GM21447 (cell line): ENCODE measurements at regions not wholly inside any gene's neighbourhood (a gene's known extent, or its start where the extent isn't known, plus 50 kb on each side); places are given as distances from the start of the nearest gene placed in this dataset.

ENCODE experiments used
- ATAC-seq: cut with Tn5 transposase; IDR thresholded peaks from one replicate; pipeline ENCODE4 v1.9.1; 2021; ENCODE audit not compliant: unreplicated experiment

DNA sequence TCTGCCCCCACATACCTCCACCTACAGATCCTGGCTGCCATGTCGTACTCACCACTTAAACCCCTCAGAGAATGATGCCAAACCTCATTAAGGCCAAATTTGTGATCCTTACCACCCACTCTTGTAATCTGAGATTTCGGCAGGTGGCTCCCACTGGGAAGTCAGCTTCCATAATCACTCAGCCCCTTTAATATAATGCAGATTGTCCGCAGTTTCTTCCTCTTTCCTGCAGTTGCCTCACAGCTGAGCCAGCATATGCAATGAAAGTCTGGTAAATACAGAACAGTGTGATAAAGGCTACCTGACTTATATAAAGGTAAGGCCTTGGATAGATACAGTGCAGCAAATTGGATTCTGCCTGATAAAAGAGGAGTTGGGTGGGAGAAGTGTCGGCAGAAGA is 515.2 kb upstream of the TENM4 start:
- no peak for ATAC-seq

DNA sequence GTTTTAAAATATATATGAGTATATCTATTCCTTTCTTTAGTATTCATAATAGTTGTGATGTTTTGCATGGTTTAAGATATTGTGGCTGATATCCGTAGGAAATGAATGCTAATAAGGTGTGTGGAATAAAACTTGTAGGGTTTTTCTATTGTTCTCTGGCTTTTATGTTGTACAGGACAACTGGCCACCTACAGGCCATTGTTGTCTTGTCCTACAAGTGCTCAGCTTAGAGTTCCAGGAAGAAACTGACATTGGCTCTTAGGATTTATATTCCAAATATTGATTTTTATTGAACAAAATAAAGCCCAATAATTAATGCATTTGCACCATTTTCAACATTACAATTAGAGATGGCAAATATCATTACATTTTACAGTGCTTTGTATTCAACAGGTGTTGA is 512.8 kb upstream of the TENM4 start:
- no peak for ATAC-seq

DNA sequence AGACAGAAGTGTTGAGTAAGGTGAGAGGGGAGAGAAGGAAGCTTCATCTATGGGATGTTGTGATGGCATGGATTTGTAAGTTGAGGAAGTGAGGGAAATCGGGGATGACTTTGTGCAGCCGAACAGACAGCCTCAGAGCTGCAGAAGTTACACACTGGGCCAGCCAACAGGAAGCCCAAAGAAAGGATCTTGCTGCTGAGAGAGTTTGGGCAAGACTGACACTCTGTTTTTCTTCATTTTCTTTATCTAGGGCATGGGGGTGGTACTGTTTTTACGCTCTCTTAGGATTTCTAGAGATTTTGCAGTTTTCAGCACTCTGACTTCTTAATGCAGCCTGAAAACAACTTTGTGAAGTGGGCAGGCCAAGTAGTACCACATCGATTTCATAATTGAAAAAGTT is 509.9 kb upstream of the TENM4 start:
- no peak for ATAC-seq

DNA sequence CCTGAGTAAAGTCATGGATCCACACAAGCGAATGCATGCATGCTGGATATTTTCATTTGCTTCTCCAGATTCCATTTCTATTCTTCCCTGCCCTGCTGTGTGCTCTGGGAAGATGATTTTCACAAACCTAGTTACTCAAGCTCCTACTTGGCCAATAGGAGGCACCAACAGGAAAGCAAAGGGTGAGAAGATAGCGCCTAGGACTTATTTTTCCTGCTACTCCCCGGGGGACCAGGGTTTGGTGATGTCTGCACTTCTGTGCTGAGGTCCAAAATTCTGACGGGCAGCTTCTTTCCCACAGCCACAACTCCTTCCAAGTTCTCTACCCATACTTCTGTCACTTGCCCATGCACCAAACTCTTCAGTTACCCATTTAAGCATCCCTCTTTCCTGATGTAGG is 509.3 kb upstream of the TENM4 start:
- ATAC-seq, result no peak

DNA sequence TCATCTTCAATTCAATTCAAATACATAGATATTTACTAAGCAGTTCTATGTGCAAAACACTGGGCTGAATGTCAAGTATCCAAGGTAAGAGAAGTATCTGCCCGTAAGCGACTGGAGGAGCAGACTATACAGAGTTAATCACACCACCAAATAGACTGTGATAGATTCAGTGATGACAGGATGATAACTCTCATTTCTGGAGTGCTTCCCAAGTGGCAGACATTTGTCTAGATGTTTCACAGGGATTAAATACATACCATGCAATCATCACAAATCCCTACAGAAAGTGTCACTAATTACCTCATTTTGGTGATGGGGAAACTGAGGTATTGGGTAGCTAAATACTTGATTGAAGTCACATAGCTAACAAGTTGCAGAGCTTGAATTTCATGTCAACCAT is 508.7 kb upstream of the TENM4 start:
- ATAC-seq, result no peak

DNA sequence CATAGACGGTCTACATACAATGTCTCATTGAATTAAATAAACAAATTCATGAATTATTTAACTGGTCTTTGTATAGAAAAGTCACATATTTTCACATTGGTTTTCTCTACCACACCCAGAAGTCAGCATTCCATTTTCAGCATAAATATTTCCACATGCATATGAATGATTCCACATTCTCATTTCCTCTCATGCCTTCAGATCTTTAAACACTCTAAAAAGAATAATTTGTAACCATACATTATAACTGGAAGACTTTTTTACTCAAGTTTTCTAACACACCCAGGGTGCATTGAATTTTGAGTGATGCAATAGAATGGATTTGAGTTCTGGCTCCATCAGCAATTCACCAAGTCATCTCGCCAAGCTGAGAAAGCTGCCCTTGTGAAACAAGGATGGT is 501.8 kb upstream of the TENM4 start:
- ATAC-seq, result no peak

DNA sequence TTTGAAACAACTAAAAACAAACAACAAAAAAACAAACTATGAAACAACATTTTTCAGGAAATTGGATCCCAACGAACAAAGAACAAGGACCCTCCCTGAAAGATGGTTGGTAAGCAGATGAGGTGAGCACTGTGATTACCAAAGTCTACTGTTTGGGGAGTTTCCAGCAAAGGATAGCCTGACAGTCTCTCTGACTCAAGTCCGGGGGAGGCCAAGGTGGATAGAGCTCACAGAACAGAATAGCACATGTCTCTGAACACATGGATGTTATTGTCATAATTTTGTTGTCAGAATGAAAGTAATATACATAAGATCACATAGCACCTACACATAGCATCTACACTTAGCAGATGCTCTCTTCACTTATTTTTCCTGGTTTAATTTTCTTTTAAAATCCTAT is 501.3 kb upstream of the TENM4 start:
- no peak for ATAC-seq

DNA sequence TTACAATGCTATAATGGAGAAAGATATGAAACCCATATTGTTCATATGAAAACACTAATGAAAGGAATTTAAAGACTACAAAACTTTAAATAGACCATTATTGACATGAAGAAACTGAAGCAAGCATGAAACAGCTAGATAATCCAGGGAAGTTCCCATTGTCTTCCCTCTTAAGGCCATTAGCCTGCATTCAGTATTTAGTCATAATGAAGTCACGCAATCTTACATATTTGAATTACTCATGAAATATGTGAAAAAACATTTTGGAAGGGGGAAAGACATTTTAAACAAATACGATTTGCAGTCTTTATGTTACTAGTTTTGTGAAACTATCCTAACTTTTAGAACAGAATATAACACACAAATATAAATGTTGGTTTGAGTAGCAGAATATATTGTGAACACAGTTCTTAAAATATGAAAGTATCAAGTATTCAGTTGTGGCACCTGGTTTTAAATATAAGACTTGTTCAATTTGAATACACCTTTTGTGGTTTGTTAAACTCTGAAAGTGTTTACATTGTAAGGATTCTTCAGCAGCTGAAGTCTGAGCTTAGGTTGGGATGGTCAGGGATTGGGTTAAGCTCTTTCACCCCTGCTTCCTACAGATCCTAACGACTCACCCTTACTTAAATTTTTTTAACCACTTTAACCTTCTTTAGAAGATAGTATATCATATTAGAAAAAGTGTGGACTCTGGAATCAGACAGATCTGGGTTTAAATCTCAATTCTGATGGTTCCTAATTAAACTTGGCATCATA is 500.3 kb upstream of the TENM4 start:
- no peak for ATAC-seq

DNA sequence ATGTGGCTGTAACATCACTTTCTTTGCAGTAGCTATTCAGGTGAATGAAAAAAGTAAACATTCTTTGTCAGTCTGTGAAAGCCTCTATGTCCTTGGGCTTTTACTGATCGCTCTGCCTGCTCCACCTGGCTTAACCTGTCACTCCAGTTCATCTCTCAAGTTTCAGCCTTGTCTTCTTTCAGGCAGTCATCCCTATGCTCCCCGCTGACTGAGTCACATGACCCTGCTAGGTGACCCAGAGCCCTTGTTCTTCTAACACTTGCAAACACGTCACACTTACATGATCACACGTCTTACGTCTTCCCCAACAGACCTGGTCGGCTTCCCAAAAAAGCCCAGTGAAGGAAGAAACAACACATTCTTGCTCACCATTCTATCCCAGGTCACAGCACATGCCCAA is 499.3 kb upstream of the TENM4 start:
- no peak for ATAC-seq

DNA sequence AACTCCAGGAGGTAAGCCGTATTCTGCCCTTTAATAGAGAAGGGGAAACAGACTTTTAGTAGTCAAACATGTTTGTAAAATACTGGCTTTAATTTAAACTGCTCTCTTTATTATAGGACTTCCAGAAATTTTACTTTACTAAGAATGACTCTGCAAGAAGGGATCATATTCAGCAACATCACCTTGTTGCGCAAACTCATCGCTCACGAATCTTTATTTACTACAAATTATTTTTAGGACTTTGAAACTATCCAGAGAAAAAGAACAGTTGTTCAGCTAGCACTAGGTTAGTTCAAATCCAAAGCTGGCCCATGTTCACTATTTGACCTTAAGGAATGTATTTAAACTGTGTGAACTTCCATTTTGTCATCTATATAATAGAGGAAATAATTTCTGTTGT is 498.3 kb upstream of the TENM4 start:
- ATAC-seq, result no peak

DNA sequence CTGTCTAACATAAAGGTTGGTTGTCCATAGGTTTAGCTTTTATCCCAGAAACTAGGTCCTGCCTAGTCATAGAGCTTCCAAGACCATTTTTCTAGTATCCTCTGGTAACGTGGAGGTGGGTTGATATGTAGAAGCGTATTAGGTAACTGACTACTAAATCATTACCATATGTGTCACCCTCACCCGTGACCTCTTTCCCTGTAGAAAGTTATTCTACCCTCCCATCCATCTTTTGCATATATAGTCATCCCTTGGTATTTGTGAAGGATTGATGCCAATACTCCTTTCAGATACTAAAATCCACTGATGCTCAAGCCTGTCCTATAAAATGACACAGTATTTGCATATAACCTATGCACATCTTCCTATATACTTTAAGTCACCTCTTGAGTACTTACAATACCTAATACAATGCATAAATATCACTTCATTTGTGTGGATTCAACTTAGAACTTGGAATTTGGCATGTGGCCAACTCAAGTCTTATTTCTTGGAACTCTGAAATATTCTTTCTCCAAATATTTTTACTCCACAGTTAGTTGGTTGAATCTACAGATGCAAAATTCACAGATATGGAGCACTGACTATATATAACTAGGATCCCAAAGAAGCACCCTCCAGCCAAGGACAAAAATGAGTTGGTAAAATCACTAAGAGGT is 497.0 kb upstream of the TENM4 start:
- ATAC-seq, result no peak

DNA sequence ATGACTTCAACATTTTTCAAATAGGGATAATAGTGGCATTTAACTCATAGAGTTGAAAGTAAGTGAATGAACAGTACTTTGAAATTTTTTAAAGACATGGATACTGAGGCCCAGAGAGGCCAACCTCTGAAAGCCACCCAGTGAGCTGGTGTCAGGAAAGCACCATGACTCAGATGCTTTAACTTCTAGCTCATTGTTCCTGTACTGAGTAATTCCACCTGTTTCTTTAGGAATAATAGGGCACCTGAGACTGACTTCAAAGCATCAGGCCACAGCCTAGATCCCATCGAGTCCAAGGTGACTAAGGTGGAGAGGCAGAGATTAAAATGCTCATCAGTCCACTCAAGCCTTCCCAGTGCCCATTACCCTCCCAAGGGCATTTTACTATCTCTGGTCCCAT is 491.8 kb upstream of the TENM4 start:
- ATAC-seq, result no peak

DNA sequence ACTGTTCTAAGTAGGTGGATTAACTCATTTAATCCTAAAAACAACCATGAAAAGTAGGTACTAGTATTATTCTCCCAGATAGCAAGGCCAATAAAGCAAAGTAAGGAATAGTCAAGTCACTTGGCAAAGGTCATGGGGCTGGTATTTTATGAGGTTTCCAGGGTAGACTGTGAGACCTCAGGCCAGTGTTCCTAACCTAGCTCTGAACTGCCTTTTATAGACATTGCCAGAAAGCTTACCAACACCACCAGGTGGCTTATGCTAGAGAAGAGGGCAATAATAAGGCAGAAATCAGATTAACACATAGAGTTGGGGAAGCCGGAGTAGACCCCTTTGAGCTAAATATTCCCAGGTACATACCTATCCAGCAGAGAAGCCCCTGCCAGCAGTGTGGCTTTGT is 490.9 kb upstream of the TENM4 start:
- ATAC-seq, result no peak

DNA sequence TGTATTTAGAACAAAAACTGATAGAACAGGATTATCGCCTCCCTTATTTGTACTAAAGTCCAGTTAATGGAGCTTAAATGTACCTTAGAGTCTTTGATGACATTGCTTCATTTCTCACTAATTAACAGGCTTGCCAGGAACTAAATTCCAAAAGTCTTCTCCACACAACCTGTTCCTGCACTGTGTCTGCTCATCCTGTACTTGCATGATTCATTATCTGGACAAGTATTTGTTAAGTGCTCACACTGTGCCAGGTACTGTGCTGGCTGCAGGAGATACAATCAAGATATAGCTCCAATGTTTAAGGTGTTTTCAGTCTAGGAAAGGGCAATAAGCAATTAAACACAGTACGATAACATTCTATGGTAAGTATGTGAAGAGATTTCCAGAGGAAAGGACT is 485.9 kb upstream of the TENM4 start:
- ATAC-seq, result no peak

DNA sequence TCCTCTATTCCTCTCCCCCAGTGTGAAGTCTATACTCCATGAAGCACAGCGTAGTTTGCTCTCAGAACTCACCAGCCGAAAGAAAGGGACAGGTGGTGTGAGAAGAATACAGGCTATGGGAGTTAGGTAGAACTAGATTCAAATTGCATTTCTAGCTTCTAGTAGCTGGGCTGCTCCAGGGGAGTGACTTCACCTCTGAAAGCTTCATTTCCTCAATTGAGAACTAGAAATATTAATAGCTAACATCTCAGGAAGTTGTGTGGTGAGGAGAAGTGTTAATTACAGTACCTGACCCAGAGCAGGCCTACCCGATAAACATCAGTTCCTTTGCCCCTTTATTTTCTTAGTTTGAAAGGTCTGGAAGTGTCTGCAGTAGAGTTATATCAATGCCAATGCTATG is 484.7 kb upstream of the TENM4 start:
- peak; percentile 79 for ATAC-seq

DNA sequence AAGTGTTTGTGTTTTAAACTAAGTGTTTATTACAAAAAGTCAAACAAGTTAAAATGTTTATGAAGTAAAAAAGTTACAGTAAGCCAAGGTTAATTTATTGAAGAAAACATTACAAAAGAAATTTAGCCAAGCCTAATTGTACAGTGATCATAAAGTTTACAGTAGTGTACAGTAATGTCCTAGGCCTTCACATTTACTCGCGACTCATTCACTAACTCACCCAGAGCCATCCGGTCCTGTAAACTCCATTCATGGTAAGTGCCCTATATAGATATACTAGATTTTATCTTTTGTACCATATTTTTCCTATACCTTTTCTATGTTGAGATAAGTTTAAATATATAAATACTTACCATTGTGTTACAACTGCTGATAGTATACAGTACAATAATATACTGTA is 481.8 kb upstream of the TENM4 start:
- ATAC-seq, result no peak

DNA sequence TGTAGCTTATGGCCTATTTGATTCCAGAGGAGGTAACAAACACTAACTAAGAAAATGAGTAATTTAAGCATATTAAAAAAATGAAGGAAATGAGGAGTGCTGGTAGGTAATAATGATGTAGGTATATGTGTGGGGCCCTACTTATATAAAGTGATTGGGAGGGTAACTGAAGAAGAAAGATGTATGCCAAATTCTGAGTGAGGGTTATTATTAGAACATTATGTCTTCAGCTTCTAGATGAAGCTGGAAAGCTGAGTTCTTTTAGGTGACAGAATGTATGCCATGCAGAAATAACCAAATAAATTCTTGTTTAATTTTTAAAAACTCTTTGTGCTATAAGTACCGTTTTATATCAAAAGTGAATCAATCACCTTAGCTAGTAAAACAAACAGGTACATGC is 479.6 kb upstream of the TENM4 start:
- ATAC-seq, result no peak

DNA sequence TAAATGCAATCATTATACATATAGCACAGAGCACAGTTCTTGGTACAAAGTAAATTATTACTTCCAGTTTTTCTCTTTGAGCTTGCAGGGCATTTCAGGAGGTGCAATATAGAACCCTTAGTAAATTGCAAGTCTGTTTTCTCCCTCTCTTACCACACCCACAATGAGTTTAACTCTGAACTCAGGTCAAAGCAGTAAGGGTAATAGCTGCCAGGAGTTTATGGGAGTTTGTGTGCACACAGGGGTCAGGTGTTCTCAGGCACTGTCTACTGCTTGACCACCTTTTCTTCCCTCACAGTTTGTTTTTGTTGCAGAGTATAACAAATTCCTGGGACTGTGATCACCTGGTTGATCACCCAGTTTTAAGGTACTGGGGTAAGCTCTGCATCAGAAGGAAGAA is 478.5 kb upstream of the TENM4 start:
- ATAC-seq, result no peak

DNA sequence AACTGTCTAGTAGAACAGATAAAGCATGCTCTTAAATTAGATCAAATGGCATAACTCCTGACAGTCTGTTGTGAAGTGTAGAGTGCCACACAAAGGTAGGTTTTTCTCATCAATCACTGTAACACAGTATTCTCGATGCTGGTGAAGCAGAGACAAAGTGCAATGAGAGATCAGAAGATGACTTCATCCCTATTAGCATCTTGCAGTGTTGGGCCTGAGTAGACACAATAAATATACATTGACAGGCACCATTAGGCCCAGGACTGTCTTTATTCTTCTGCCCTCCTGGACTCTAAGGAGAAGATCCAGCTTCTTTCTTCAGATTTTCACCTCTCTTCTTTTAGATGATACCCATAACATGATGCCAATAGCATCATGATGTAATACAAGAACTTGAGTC is 478.0 kb upstream of the TENM4 start:
- ATAC-seq, result no peak

DNA sequence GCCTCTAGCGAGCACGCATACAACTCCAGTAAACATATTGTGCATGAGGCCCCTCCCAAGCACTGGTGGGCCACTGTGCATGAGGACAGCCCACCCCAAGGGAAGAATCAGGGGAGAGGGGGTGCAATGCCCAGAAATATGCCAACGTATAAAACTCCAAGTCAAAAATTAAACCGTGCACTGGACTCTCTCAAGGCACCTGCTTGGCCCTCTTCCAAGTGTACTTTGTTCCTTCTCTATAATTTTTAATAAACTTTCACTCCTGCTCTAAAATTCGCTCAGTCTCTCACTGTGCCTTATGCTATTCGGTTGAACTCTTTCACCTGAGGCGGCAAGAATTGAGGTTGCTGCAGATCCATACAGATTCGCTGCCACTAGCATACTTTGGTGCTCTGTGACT is 465.3 kb upstream of the TENM4 start:
- no peak for ATAC-seq

DNA sequence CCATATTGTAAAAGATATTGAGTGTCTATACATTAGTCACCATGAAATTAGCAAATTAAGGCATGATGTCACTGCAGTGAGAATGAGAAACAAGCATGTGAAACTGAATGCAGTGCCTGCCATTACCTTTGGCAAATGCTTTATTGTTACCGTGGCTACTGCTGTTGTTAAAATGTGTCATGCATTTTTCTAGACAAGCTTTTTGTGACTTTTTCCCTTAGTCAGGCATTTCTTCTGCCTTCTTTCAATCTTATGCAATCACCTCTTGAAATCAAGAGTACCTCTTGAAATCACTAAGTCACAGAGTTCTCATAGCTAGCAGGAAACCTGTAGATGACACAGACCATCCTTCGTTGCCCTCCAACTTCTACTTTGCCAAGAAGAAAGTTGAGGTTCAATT is 461.7 kb upstream of the TENM4 start:
- ATAC-seq, result no peak

DNA sequence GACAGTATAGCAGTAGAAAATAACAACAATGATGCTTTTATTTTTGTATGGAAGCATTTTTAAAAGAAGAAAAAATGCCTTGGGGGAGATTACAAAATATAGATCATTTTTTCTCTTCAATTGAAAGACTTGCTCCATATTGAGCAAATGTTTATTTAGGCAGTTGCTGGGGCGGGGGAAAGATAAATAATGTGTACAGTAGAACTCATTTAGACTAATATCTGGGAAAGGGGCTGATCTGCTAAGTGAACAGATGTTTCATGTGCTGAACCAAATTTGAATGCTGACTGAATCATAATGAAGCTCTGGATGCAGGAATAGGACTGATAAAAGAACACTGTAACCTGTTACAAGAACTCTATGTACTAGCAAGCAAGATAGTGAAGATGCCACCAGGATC is 457.1 kb upstream of the TENM4 start:
- ATAC-seq, result no peak

DNA sequence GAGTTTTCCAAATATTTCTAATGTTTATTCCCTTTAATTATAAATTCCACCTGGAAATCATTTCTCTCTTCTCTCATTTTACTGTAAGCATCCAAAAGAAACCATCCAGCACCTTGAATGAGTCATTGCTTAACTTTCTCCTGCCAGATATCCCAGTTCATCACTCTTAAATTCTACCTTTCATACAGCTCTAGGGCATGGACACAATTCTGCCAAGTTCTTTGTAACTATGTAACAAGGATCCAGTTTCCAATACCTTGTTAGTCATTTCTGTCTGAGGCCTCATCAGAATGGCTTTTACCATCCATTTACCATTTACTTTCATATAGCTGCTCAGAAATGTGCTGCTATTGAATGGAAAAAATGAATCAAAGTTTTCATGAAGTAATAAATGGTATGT is 455.4 kb upstream of the TENM4 start:
- ATAC-seq, result no peak
